HCT116 (cell line): ENCODE measurements at regions not wholly inside any gene's neighbourhood (a gene's known extent, or its start where the extent isn't known, plus 50 kb on each side); places are given as distances from the start of the nearest gene placed in this dataset.

Experiments used
- CEBPB ChIP-seq: IDR thresholded peaks from 2 replicates; pipeline ENCODE4 v1.6.1; 2012; ENCODE audit warnings: low read depth
- ELF1 ChIP-seq: IDR thresholded peaks from 2 replicates; pipeline ENCODE4 v1.6.1; 2012; ENCODE audit warnings: low read depth, borderline replicate concordance
- EZH2 ChIP-seq: fragments of 200-600 bp; sonication (generic); IDR thresholded peaks from 2 replicates; pipeline ENCODE4 v1.6.1; 2017; ENCODE audit warnings: antibody characterized with exemption, mixed run types
- EZH2phosphoT487 ChIP-seq: fragments of 200-600 bp; IDR thresholded peaks from 2 replicates; pipeline ENCODE4 v1.6.1; 2018; ENCODE audit warnings: antibody characterized with exemption, borderline replicate concordance
- FOSL1 ChIP-seq: IDR thresholded peaks from 2 replicates; pipeline ENCODE4 v1.6.1; 2012; ENCODE audit warnings: low read depth
- JUND ChIP-seq: IDR thresholded peaks from 2 replicates; pipeline ENCODE4 v1.6.1; 2012
- MAX ChIP-seq: IDR thresholded peaks from 2 replicates; pipeline ENCODE4 v1.6.1; 2012
- POLR2A ChIP-seq: IDR thresholded peaks from 2 replicates; pipeline ENCODE4 v1.7.0; 2011; ENCODE audit warnings: borderline replicate concordance; ENCODE audit not compliant: insufficient read depth, insufficient read length; ENCODE audit errors: extremely low read depth
- POLR2AphosphoS5 ChIP-seq: IDR thresholded peaks from 2 replicates; pipeline ENCODE4 v1.6.1; 2011; ENCODE audit warnings: mild to moderate bottlenecking, low read depth, low read length, moderate library complexity
- REST ChIP-seq: IDR thresholded peaks from 2 replicates; pipeline ENCODE4 v1.6.1; 2012; ENCODE audit warnings: low read depth
- SIN3A ChIP-seq: IDR thresholded peaks from 2 replicates; pipeline ENCODE4 v1.6.1; 2012; ENCODE audit warnings: low read depth
- YY1 ChIP-seq: IDR thresholded peaks from 2 replicates; pipeline ENCODE4 v1.6.1; 2011; ENCODE audit warnings: low read length, low read depth, moderate library complexity, mild to moderate bottlenecking; ENCODE audit not compliant: insufficient replicate concordance; ENCODE audit errors: extremely low read depth
- TF ChIP-seq, protein P1 (sequence below), 3 experiments: fragments of 200-600 bp in 1 of 3; sonication (generic) in 1 of 3; IDR thresholded peaks in 2 of 3; conservative IDR thresholded peaks in 1 of 3; 2 replicates each; pipeline ENCODE4 v1.5.1; 2012 to 2017; ENCODE audit warnings: low read depth in 2 of 3, low read length in 2 of 3, antibody characterized with exemption in 1 of 3, borderline replicate concordance in 1 of 3, control low read depth in 1 of 3, mild to moderate bottlenecking in 1 of 3, mixed read lengths in 1 of 3, mixed run types in 1 of 3, moderate library complexity in 1 of 3; ENCODE audit not compliant: insufficient read depth in 1 of 3
- TF ChIP-seq, protein P2 (sequence below): IDR thresholded peaks from 2 replicates; pipeline ENCODE4 v1.6.1; 2011; ENCODE audit warnings: mild to moderate bottlenecking, low read length, moderate library complexity; ENCODE audit not compliant: insufficient replicate concordance; ENCODE audit errors: extremely low read depth

DNA sequence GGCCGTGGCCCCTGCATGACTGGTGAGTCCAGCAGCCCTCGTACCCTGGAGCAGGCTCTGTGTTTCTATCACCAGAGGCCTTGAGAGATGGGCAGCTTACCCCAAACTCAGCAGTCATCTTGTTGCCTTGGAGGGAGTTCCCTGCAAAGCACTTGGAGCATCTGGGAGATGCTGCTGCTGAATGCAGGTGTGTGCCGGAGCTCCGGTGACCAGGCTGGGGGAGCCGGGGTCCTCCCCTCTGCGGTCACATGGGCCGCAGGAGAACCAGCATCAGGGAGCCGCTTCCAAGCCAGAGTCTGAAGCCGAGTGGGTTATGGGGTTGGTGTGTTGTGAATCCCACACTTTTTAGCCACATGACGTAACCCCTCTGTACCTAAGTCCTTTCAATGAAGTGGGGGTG lies 82.8 kb downstream of the TEX29 start:
- TF ChIP-seq POLR2A (no peak), CEBPB (no peak), POLR2AphosphoS5 (no peak), FOSL1 (no peak), JUND (no peak), EZH2 (no peak), SIN3A (no peak), REST (no peak), MAX (no peak), YY1 (no peak), ELF1 (no peak), EZH2phosphoT487 (no peak)
- TF ChIP-seq, protein P1, sequence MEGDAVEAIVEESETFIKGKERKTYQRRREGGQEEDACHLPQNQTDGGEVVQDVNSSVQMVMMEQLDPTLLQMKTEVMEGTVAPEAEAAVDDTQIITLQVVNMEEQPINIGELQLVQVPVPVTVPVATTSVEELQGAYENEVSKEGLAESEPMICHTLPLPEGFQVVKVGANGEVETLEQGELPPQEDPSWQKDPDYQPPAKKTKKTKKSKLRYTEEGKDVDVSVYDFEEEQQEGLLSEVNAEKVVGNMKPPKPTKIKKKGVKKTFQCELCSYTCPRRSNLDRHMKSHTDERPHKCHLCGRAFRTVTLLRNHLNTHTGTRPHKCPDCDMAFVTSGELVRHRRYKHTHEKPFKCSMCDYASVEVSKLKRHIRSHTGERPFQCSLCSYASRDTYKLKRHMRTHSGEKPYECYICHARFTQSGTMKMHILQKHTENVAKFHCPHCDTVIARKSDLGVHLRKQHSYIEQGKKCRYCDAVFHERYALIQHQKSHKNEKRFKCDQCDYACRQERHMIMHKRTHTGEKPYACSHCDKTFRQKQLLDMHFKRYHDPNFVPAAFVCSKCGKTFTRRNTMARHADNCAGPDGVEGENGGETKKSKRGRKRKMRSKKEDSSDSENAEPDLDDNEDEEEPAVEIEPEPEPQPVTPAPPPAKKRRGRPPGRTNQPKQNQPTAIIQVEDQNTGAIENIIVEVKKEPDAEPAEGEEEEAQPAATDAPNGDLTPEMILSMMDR (IDR thresholded peaks at IDR 0.05 in 2 of 3, conservative IDR thresholded peaks at IDR 0.05 in 1 of 3; ENCODE audit: borderline replicate concordance in 1 of 3, insufficient read depth in 1 of 3, low read depth in 2 of 3, low read length in 2 of 3): no peak
- TF ChIP-seq, protein P2, sequence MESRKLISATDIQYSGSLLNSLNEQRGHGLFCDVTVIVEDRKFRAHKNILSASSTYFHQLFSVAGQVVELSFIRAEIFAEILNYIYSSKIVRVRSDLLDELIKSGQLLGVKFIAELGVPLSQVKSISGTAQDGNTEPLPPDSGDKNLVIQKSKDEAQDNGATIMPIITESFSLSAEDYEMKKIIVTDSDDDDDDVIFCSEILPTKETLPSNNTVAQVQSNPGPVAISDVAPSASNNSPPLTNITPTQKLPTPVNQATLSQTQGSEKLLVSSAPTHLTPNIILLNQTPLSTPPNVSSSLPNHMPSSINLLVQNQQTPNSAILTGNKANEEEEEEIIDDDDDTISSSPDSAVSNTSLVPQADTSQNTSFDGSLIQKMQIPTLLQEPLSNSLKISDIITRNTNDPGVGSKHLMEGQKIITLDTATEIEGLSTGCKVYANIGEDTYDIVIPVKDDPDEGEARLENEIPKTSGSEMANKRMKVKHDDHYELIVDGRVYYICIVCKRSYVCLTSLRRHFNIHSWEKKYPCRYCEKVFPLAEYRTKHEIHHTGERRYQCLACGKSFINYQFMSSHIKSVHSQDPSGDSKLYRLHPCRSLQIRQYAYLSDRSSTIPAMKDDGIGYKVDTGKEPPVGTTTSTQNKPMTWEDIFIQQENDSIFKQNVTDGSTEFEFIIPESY: no peak
